ENCODE measurements at regions not wholly inside any gene's neighbourhood (a gene's known extent, or its start where the extent isn't known, plus 50 kb on each side); places are given as distances from the start of the nearest gene placed in this dataset.
"Not testable (repeated sequence)": the region's sequence is repeated elsewhere in the genome, so short reads cannot be mapped to it uniquely, and the experiment has no call there.

GRCh38 chr12:9425429-9425828, 182.3 kb downstream of the KLRB1 start:
- TF ChIP-seq, protein P1, sequence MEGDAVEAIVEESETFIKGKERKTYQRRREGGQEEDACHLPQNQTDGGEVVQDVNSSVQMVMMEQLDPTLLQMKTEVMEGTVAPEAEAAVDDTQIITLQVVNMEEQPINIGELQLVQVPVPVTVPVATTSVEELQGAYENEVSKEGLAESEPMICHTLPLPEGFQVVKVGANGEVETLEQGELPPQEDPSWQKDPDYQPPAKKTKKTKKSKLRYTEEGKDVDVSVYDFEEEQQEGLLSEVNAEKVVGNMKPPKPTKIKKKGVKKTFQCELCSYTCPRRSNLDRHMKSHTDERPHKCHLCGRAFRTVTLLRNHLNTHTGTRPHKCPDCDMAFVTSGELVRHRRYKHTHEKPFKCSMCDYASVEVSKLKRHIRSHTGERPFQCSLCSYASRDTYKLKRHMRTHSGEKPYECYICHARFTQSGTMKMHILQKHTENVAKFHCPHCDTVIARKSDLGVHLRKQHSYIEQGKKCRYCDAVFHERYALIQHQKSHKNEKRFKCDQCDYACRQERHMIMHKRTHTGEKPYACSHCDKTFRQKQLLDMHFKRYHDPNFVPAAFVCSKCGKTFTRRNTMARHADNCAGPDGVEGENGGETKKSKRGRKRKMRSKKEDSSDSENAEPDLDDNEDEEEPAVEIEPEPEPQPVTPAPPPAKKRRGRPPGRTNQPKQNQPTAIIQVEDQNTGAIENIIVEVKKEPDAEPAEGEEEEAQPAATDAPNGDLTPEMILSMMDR (conservative IDR thresholded peaks at IDR 0.05; ENCODE audit: low read depth, low read length) = not testable (repeated sequence)
- TF ChIP-seq EZH2 (IDR thresholded peaks at IDR 0.05; ENCODE audit: borderline replicate concordance, low read depth, low read length, poor library complexity, severe bottlenecking) = not testable (repeated sequence)

Measured in A673 (cell line).